ENCODE measurements at regions not wholly inside any gene's neighbourhood (a gene's known extent, or its start where the extent isn't known, plus 50 kb on each side); places are given as distances from the start of the nearest gene placed in this dataset.

GRCh38 chr3:73236867-73237266 is 175.4 kb downstream of the EBLN2 start (continued):
- TF ChIP-seq CTCF (IDR thresholded peaks at IDR 0.05; ENCODE audit: low read depth, low read length, missing input control) = no peak

- WGBS = 76% methylated on average over 3 of the region's 3 CpGs
These were observed 182.3 kb downstream of the EBLN2 start for GRCh38 chr3:73243740-73244139.

More at GRCh38 chr3:73243740-73244139, 182.3 kb downstream of the EBLN2 start:
- H3K4me3 ChIP-seq (ENCODE audit: low read depth in 1 of 3, low read length in 3 of 3) = no peak overlapping the region
- DNase-seq (ENCODE audit: low spot score) = no peak
- TF ChIP-seq JUND (IDR thresholded peaks at IDR 0.05) = no peak
- no peak for TF ChIP-seq EGR1 (IDR thresholded peaks at IDR 0.05; ENCODE audit: low read depth in 2 of 2)
- no peak for TF ChIP-seq CTCF (IDR thresholded peaks at IDR 0.05; ENCODE audit: low read depth, low read length, missing input control)
- no peak for TF ChIP-seq HNF4A (conservative IDR thresholded peaks at IDR 0.05)
- TF ChIP-seq MAX (IDR thresholded peaks at IDR 0.05) = no peak
- TF ChIP-seq FOXA2 (IDR thresholded peaks at IDR 0.05) = no peak
- TF ChIP-seq REST (IDR thresholded peaks at IDR 0.05) = no peak
- no peak for TF ChIP-seq ATF3 (IDR thresholded peaks at IDR 0.05)
- TF ChIP-seq SP1 (IDR thresholded peaks at IDR 0.05) = no peak
- no peak for TF ChIP-seq TAF1 (conservative IDR thresholded peaks at IDR 0.05)
- no peak for TF ChIP-seq RAD21 (IDR thresholded peaks at IDR 0.05)
- no peak for TF ChIP-seq YY1 (IDR thresholded peaks at IDR 0.05)
- no peak for TF ChIP-seq RXRA (IDR thresholded peaks at IDR 0.05)
- no peak for TF ChIP-seq FOXA1 (IDR thresholded peaks at IDR 0.05)
- TF ChIP-seq HNF4G (IDR thresholded peaks at IDR 0.05) = no peak
- TF ChIP-seq GABPA (IDR thresholded peaks at IDR 0.05 in 1 of 2, conservative IDR thresholded peaks at IDR 0.05 in 1 of 2) = no peak
- H3K9ac ChIP-seq (ENCODE audit: low read depth in 1 of 2, low read length in 2 of 2) = no peak overlapping the region
- peaks cover 0 to 5% (median 0%) of the 10 kb centered on the region in 4 donors for H3K9me3 ChIP-seq (ENCODE audit: control insufficient read depth in 4 of 4, low read length in 3 of 4)
- H3K4me1 ChIP-seq (ENCODE audit: control insufficient read depth in 4 of 4, insufficient read depth in 4 of 4, low read length in 3 of 4) = no peaks in the 10 kb centered on the region
- peaks cover 0 to 2% (median 0%) of the 10 kb centered on the region in 4 donors for H3K27me3 ChIP-seq (ENCODE audit: control insufficient read depth in 4 of 4, insufficient read depth in 4 of 4, low read length in 3 of 4)
- H3K27ac ChIP-seq (ENCODE audit: low read depth in 1 of 2, low read length in 2 of 2) = no peak overlapping the region
- H3K36me3 ChIP-seq (ENCODE audit: control insufficient read depth in 4 of 4, insufficient read depth in 3 of 4, low read depth in 1 of 4, low read length in 3 of 4) = no peaks in the 10 kb centered on the region

Measured in liver (tissue), 8 donors.